Neural progenitor cell (in vitro differentiated cells): ENCODE measurements at regions not wholly inside any gene's neighbourhood (a gene's known extent, or its start where the extent isn't known, plus 50 kb on each side); places are given as distances from the start of the nearest gene placed in this dataset.

Experiments used
- EZH2 ChIP-seq: fragments of 200-600 bp; sonication (generic); IDR thresholded peaks from 2 replicates; pipeline ENCODE4 v1.6.1; 2017; ENCODE audit warnings: antibody characterized with exemption, mild to moderate bottlenecking, moderate library complexity
- EZH2phosphoT487 ChIP-seq: fragments of 200-600 bp; sonication (generic); IDR thresholded peaks from 2 replicates; pipeline ENCODE4 v1.6.1; 2017; ENCODE audit warnings: antibody characterized with exemption
- TF ChIP-seq, protein P1 (sequence below): fragments of 200-600 bp; sonication (generic); IDR thresholded peaks from 2 replicates; pipeline ENCODE4 v1.5.1; 2017; ENCODE audit warnings: antibody characterized with exemption, mild to moderate bottlenecking

DNA sequence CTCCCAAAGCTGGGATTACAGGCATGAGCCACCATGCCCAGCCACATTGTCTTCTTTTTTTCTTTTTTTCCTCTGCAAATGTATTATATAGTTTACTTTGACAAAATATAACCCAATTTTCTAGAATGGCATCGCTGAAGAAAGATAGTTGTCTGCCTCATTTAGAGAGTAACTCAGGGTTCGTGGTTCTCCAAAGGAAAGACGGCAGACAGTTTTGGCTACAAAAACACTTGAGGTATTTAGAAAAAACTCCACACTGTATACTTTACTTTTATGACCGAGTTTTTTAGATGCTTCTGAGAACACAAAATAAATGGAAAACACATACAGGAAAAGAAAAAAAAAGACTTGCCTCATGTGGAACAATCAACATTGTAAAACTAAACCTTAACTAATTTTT is 369.1 kb upstream of the ATP2B1 start:
- TF ChIP-seq, protein P1, sequence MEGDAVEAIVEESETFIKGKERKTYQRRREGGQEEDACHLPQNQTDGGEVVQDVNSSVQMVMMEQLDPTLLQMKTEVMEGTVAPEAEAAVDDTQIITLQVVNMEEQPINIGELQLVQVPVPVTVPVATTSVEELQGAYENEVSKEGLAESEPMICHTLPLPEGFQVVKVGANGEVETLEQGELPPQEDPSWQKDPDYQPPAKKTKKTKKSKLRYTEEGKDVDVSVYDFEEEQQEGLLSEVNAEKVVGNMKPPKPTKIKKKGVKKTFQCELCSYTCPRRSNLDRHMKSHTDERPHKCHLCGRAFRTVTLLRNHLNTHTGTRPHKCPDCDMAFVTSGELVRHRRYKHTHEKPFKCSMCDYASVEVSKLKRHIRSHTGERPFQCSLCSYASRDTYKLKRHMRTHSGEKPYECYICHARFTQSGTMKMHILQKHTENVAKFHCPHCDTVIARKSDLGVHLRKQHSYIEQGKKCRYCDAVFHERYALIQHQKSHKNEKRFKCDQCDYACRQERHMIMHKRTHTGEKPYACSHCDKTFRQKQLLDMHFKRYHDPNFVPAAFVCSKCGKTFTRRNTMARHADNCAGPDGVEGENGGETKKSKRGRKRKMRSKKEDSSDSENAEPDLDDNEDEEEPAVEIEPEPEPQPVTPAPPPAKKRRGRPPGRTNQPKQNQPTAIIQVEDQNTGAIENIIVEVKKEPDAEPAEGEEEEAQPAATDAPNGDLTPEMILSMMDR, result no peak
- TF ChIP-seq EZH2phosphoT487 (no peak), EZH2 (no peak)
